HEK293 (cell line): ENCODE measurements at regions not wholly inside any gene's neighbourhood (a gene's known extent, or its start where the extent isn't known, plus 50 kb on each side); places are given as distances from the start of the nearest gene placed in this dataset.

Experiments used
- CTCF ChIP-seq: fragments of 450-650 bp; formaldehyde crosslinking; IDR thresholded peaks from 2 replicates; pipeline ENCODE4 v1.5.1; 2016; ENCODE audit warnings: missing biosample characterization, missing genetic modification characterization
- GLIS1 ChIP-seq: fragments of 450-650 bp; formaldehyde crosslinking; IDR thresholded peaks from 2 replicates; pipeline ENCODE4 v1.5.1; 2016; ENCODE audit warnings: missing biosample characterization, missing genetic modification characterization
- TF ChIP-seq, protein P1 (sequence below): fragments of 450-650 bp; formaldehyde crosslinking; IDR thresholded peaks from 2 replicates; pipeline ENCODE4 v1.5.1; 2016; ENCODE audit warnings: missing biosample characterization, missing genetic modification characterization

GRCh38 chr17:65360961-65361552 lies 200.4 kb downstream of the AXIN2 start:
- TF ChIP-seq, protein P1, sequence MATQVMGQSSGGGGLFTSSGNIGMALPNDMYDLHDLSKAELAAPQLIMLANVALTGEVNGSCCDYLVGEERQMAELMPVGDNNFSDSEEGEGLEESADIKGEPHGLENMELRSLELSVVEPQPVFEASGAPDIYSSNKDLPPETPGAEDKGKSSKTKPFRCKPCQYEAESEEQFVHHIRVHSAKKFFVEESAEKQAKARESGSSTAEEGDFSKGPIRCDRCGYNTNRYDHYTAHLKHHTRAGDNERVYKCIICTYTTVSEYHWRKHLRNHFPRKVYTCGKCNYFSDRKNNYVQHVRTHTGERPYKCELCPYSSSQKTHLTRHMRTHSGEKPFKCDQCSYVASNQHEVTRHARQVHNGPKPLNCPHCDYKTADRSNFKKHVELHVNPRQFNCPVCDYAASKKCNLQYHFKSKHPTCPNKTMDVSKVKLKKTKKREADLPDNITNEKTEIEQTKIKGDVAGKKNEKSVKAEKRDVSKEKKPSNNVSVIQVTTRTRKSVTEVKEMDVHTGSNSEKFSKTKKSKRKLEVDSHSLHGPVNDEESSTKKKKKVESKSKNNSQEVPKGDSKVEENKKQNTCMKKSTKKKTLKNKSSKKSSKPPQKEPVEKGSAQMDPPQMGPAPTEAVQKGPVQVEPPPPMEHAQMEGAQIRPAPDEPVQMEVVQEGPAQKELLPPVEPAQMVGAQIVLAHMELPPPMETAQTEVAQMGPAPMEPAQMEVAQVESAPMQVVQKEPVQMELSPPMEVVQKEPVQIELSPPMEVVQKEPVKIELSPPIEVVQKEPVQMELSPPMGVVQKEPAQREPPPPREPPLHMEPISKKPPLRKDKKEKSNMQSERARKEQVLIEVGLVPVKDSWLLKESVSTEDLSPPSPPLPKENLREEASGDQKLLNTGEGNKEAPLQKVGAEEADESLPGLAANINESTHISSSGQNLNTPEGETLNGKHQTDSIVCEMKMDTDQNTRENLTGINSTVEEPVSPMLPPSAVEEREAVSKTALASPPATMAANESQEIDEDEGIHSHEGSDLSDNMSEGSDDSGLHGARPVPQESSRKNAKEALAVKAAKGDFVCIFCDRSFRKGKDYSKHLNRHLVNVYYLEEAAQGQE: no peak
- TF ChIP-seq CTCF (tag by site-specific recombination) (no peak), GLIS1 (tag by site-specific recombination) (no peak)
